Astrocyte (in vitro differentiated cells and primary cell): ENCODE measurements at regions not wholly inside any gene's neighbourhood (a gene's known extent, or its start where the extent isn't known, plus 50 kb on each side); places are given as distances from the start of the nearest gene placed in this dataset.

Source experiments
- EZH2 ChIP-seq: IDR thresholded peaks from 2 replicates; pipeline ENCODE4 v1.6.1; 2012; ENCODE audit warnings: mild to moderate bottlenecking, low read length, inconsistent platforms; ENCODE audit not compliant: insufficient read depth
- TF ChIP-seq, protein P1 (sequence below): IDR thresholded peaks from 2 replicates; pipeline ENCODE4 v1.5.1; 2011; ENCODE audit warnings: low read depth, mild to moderate bottlenecking, inconsistent platforms, low read length, moderate library complexity; ENCODE audit not compliant: insufficient read depth

DNA sequence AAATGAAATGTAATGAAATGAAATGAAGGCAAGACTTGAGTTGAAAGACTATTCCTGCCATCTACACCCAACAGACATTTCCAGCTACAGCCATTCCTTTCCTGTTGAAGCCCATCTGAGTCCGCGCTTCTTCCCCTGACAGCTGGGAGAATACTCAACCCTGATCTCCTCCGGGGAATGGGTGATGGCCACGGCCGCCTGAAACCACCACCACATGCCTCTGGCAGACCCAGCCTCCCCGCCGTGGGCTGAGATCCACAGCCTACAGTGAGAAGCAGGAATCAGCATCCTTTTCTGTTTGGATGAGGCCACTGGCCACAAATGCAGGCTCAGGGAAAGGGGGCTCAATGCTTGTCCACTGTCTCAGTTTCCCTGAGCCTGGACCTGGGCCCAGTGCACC, 130.3 kb downstream of the NCOR2 start:
- TF ChIP-seq, protein P1, sequence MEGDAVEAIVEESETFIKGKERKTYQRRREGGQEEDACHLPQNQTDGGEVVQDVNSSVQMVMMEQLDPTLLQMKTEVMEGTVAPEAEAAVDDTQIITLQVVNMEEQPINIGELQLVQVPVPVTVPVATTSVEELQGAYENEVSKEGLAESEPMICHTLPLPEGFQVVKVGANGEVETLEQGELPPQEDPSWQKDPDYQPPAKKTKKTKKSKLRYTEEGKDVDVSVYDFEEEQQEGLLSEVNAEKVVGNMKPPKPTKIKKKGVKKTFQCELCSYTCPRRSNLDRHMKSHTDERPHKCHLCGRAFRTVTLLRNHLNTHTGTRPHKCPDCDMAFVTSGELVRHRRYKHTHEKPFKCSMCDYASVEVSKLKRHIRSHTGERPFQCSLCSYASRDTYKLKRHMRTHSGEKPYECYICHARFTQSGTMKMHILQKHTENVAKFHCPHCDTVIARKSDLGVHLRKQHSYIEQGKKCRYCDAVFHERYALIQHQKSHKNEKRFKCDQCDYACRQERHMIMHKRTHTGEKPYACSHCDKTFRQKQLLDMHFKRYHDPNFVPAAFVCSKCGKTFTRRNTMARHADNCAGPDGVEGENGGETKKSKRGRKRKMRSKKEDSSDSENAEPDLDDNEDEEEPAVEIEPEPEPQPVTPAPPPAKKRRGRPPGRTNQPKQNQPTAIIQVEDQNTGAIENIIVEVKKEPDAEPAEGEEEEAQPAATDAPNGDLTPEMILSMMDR = no peak
- TF ChIP-seq EZH2 = no peak
